ENCODE measurements at regions not wholly inside any gene's neighbourhood (a gene's known extent, or its start where the extent isn't known, plus 50 kb on each side); places are given as distances from the start of the nearest gene placed in this dataset.

DNA sequence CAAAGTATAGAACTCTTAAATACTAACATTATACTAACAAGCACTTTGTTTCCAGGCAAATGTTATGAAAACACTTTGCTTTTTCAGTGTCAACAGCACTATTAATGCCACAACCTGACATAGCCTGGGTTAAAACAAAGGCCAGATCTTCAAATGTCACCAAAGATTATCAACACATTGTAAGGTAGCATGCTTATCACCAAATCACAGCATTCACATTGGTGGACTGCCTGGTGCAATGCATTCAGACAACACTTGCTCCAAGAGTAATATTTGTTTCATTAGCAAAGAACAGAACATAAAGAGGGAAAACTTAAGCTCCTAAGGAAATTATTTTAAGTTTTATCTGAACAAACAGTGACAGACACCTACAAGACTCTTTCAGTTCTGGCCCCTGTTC, 1361.2 kb downstream of the CDH8 start:
- Histone ChIP-seq H3K4me3 (no peak overlapping the region), H3K27me3 (replicated peaks in 1 of 7) (no peaks in the 10 kb centered on the region), H3K36me3 (no peaks in the 10 kb centered on the region), H3K9me3 (no peaks in the 10 kb centered on the region), H3K4me1 (no peaks in the 10 kb centered on the region), H3K27ac (no peak overlapping the region)
- intact Hi-C loops (cut with DNase I; ENCODE audit: low total_unique reads), result no loop called here
- DNase-seq, result no peak
- TF ChIP-seq POLR2AphosphoS5 (IDR thresholded peaks at IDR 0.05) (no peak), POLR2A (IDR thresholded peaks at IDR 0.05) (no peak)
- TF ChIP-seq, protein P1, sequence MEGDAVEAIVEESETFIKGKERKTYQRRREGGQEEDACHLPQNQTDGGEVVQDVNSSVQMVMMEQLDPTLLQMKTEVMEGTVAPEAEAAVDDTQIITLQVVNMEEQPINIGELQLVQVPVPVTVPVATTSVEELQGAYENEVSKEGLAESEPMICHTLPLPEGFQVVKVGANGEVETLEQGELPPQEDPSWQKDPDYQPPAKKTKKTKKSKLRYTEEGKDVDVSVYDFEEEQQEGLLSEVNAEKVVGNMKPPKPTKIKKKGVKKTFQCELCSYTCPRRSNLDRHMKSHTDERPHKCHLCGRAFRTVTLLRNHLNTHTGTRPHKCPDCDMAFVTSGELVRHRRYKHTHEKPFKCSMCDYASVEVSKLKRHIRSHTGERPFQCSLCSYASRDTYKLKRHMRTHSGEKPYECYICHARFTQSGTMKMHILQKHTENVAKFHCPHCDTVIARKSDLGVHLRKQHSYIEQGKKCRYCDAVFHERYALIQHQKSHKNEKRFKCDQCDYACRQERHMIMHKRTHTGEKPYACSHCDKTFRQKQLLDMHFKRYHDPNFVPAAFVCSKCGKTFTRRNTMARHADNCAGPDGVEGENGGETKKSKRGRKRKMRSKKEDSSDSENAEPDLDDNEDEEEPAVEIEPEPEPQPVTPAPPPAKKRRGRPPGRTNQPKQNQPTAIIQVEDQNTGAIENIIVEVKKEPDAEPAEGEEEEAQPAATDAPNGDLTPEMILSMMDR (IDR thresholded peaks at IDR 0.05 in 8 of 11, conservative IDR thresholded peaks at IDR 0.05 in 3 of 11), result no peak

DNA sequence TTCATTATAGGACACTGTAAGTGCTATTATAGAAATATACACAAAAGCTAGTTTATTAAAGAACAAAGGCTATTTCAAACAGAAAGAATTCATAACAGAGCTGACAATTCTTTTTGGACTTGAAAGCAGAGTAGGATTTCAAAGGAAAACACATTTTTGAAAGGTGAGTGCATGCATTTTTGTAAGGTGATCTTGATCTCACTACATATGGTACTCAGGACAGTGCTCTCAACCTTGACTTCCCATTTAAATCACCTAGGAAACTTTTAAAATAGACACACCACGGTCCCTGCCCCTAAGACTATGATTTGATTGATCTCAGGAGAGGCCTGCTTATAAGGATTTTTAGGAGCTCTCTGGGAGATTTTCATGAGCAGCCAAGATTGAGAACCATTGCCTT, 1362.0 kb downstream of the CDH8 start:
- DNase-seq, result no peak
- H3K36me3 ChIP-seq, result no peaks in the 10 kb centered on the region
- H3K27me3 ChIP-seq (replicated peaks in 1 of 7), result no peaks in the 10 kb centered on the region
- 26 to 56% (median 38%) methylated on average over 1 of the region's 1 CpG for WGBS, 5 donors
- H3K4me1 ChIP-seq, result no peaks in the 10 kb centered on the region
- TF ChIP-seq POLR2A (IDR thresholded peaks at IDR 0.05) (no peak), POLR2AphosphoS5 (IDR thresholded peaks at IDR 0.05) (no peak)
- TF ChIP-seq, protein P1 (IDR thresholded peaks at IDR 0.05 in 8 of 11, conservative IDR thresholded peaks at IDR 0.05 in 3 of 11), result no peak
- intact Hi-C loops (cut with DNase I; ENCODE audit: low total_unique reads), result no loop called here
- no peak overlapping the region for H3K27ac ChIP-seq
- H3K4me3 ChIP-seq, result no peak overlapping the region
- H3K9me3 ChIP-seq, result no peaks in the 10 kb centered on the region

DNA sequence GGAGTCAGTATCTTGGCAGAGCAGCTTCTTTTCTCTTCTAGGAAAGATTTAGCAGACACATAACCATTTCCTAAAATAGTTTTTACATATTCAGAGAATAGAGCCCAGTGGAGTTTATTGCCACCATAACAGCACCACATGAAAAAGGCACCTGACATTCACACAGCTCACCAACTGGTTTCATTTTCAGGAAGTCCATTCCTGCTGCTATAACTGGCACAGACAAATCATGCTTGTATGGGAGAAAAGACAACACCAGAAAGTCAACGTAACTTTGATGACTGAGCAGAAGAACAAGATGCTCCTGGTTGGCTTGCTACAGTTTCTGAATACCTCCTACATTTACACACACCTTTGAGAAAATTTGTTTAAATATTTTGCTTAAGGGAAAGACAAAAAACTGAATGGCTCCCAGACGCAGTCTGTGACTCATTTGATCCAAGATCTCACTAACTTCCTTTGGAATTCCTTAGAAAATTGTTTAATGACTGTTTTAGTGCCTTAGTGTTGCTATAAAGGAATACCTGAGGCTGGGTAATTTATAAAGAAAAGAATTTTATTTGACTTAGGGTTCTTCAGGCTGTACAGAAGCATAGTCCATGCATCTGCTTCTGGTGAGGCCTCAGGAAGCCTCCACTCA, 1380.6 kb downstream of the CDH8 start:
- no peak for DNase-seq
- H3K27me3 ChIP-seq (replicated peaks in 1 of 7), result no peaks in the 10 kb centered on the region
- H3K4me1 ChIP-seq, result no peaks in the 10 kb centered on the region
- no peak overlapping the region for H3K4me3 ChIP-seq
- whole genome bisulfite sequencing, 5 donors, result 54 to 63% (median 60%) methylated on average over 2 of the region's 2 CpGs
- no peaks in the 10 kb centered on the region for H3K36me3 ChIP-seq
- TF ChIP-seq POLR2A (IDR thresholded peaks at IDR 0.05), result no peak
- TF ChIP-seq, protein P1 (IDR thresholded peaks at IDR 0.05 in 8 of 11, conservative IDR thresholded peaks at IDR 0.05 in 3 of 11), result no peak
- no peak for TF ChIP-seq POLR2AphosphoS5 (IDR thresholded peaks at IDR 0.05)
- H3K27ac ChIP-seq, result no peak overlapping the region
- H3K9me3 ChIP-seq, result peaks cover 0 to 10% (median 0%) of the 10 kb centered on the region in 8 donors
- intact Hi-C loops (cut with DNase I; ENCODE audit: low total_unique reads), result no loop called here

DNA sequence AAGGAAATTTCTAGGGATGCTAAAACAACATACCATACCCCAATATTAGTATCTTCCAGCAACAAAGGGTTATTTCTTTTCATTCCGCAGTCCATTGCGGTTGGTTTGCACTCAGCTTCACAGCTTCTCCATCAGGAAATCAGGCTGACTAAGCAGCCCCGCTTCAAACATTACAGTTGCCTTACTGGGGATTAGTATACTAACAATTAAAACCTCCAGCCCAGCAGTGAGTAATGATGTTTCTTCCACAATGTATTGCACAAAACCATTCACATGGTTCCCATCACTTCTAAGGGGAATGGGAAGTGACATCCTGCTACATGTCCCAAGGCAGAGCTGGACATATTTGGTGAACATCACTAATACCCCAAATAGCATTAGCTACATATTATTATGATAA, 1384.9 kb downstream of the CDH8 start:
- H3K36me3 ChIP-seq, result no peaks in the 10 kb centered on the region
- no peaks in the 10 kb centered on the region for H3K4me1 ChIP-seq
- H3K27me3 ChIP-seq (replicated peaks in 1 of 7), result no peaks in the 10 kb centered on the region
- DNase-seq, result no peak
- intact Hi-C loops (cut with DNase I; ENCODE audit: low total_unique reads), result no loop called here
- WGBS, 5 donors, result 91 to 98% (median 93%) methylated on average over 3 of the region's 3 CpGs
- H3K4me3 ChIP-seq, result no peak overlapping the region
- no peak overlapping the region for H3K27ac ChIP-seq
- H3K9me3 ChIP-seq, result peaks cover 0 to 7% (median 0%) of the 10 kb centered on the region in 8 donors
- TF ChIP-seq POLR2AphosphoS5 (IDR thresholded peaks at IDR 0.05) (no peak), POLR2A (IDR thresholded peaks at IDR 0.05) (no peak)
- TF ChIP-seq, protein P1 (IDR thresholded peaks at IDR 0.05 in 8 of 11, conservative IDR thresholded peaks at IDR 0.05 in 3 of 11), result no peak
